H1 (cell line): ENCODE measurements at regions not wholly inside any gene's neighbourhood (a gene's known extent, or its start where the extent isn't known, plus 50 kb on each side); places are given as distances from the start of the nearest gene placed in this dataset.

Source experiments
- CTCF ChIA-PET: fragments of 300-600 bp; sonication (Branson Sonifier 250); formaldehyde crosslinking; loops from one replicate; lab custom pipeline; 2021; ENCODE audit not compliant: partially characterized antibody; lab: Charles Lee
- POLR2A ChIA-PET: fragments of 300-600 bp; sonication (Branson Sonifier 250); formaldehyde crosslinking; loops from one replicate; lab custom pipeline; 2021; ENCODE audit warnings: inconsistent platforms; ENCODE audit not compliant: partially characterized antibody; lab: Charles Lee
- DNase-seq, 2 experiments: peaks; one replicate each; pipeline versions ENCODE4 v3.0.0 to v3.0.0-alpha.2; 2010 to 2022; ENCODE audit warnings: low spot score in 2 of 2, low read depth in 1 of 2, mixed read lengths in 1 of 2
- FAIRE-seq: peaks from 2 replicates; lab custom pipeline; 2011; peaks lifted over from hg19 to GRCh38; lab: Jason Lieb, UNC
- H2AFZ ChIP-seq: 2 replicates; pipeline ENCODE4 v1.8.1; 2012; ENCODE audit warnings: low read length, inconsistent platforms
- H2AK5ac ChIP-seq: 2 replicates; pipeline ENCODE4 v1.6.1; 2013; ENCODE audit warnings: low read depth, low read length
- H2BK120ac ChIP-seq: replicated peaks from 2 replicates; pipeline ENCODE3; 2013; ENCODE audit warnings: low read depth, low read length, inconsistent platforms
- H2BK12ac ChIP-seq: 2 replicates; pipeline ENCODE4 v1.6.1; 2013; ENCODE audit warnings: low read depth, low read length
- H2BK15ac ChIP-seq: 2 replicates; pipeline ENCODE4 v1.6.1; 2013; ENCODE audit warnings: low read length
- H2BK20ac ChIP-seq: 2 replicates; pipeline ENCODE4 v1.6.1; 2013; ENCODE audit warnings: low read length
- H2BK5ac ChIP-seq: 2 replicates; pipeline ENCODE4 v1.6.1; 2013; ENCODE audit warnings: low read depth, low read length
- H3K14ac ChIP-seq: 2 replicates; pipeline ENCODE4 v1.6.1; 2013; ENCODE audit warnings: inconsistent platforms; ENCODE audit not compliant: insufficient read length
- H3K18ac ChIP-seq: 2 replicates; pipeline ENCODE4 v1.6.1; 2013; ENCODE audit warnings: low read length; ENCODE audit errors: extremely low read depth
- H3K23ac ChIP-seq: 2 replicates; pipeline ENCODE4 v1.6.1; 2013; ENCODE audit warnings: inconsistent platforms; ENCODE audit not compliant: insufficient read length
- H3K23me2 ChIP-seq: 2 replicates; pipeline ENCODE4 v1.6.1; 2013; ENCODE audit warnings: low read depth, low read length
- H3K27ac ChIP-seq: 2 replicates; pipeline ENCODE4 v1.6.1; 2011; ENCODE audit warnings: low read depth, low read length, inconsistent platforms
- H3K27me3 ChIP-seq, 4 experiments: replicated peaks in 1 of 4; 1 replicate in 1 of 4; 2 replicates in 3 of 4; pipeline versions ENCODE4 v1.6.1 to v1.8.1; 2011 to 2013; ENCODE audit warnings: low read length in 3 of 4, mild to moderate bottlenecking in 3 of 4, inconsistent platforms in 2 of 4, mixed read lengths in 2 of 4, moderate library complexity in 1 of 4; ENCODE audit not compliant: control insufficient read depth in 3 of 4, insufficient read depth in 3 of 4; ENCODE audit errors: extremely low read depth in 1 of 4
- H3K36me3 ChIP-seq, 4 experiments: 2 replicates each; pipeline versions ENCODE4 v1.6.1 to v1.8.1; 2011 to 2013; ENCODE audit warnings: mild to moderate bottlenecking in 4 of 4, low read length in 3 of 4, moderate library complexity in 2 of 4, control low read depth in 1 of 4, inconsistent platforms in 1 of 4; ENCODE audit not compliant: insufficient read depth in 4 of 4, control insufficient read depth in 2 of 4
- H3K4ac ChIP-seq: replicated peaks from 2 replicates; pipeline ENCODE3; 2013; ENCODE audit warnings: low read length, low read depth, mixed read lengths, inconsistent platforms; ENCODE audit not compliant: insufficient read length
- H3K4me1 ChIP-seq, 4 experiments: replicated peaks in 1 of 4; 1 replicate in 1 of 4; 2 replicates in 3 of 4; pipeline versions ENCODE4 v1.6.1 to v1.8.1; 2011 to 2013; ENCODE audit warnings: low read length in 3 of 4, inconsistent platforms in 2 of 4, mixed read lengths in 1 of 4; ENCODE audit not compliant: insufficient read depth in 4 of 4, control insufficient read depth in 3 of 4
- H3K4me2 ChIP-seq, 2 experiments: 2 replicates each; pipeline versions ENCODE4 v1.6.1 to v1.8.1; 2011 to 2013; ENCODE audit warnings: low read depth in 2 of 2, low read length in 2 of 2, control low read depth in 1 of 2, inconsistent platforms in 1 of 2, mild to moderate bottlenecking in 1 of 2; ENCODE audit not compliant: insufficient read depth in 1 of 2
- H3K4me3 ChIP-seq, 4 experiments: fragments of 200-600, 300-600 bp in 1 of 4; sonication (generic), shearing (Covaris generic), sonication (Bioruptor Twin) in 1 of 4; 2 replicates each; pipeline versions ENCODE4 v1.5.1 to v1.8.1; 2011 to 2016; ENCODE audit warnings: low read length in 4 of 4, low read depth in 3 of 4, control low read depth in 2 of 4, inconsistent platforms in 2 of 4, mild to moderate bottlenecking in 2 of 4, mixed read lengths in 1 of 4, moderate library complexity in 1 of 4; ENCODE audit not compliant: insufficient read depth in 2 of 4; ENCODE audit errors: extremely low read depth in 1 of 4
- H3K56ac ChIP-seq: replicated peaks from 2 replicates; pipeline ENCODE3; 2013; ENCODE audit warnings: low read depth, mild to moderate bottlenecking, mixed read lengths, low read length, inconsistent platforms; ENCODE audit not compliant: insufficient read length
- H3K79me1 ChIP-seq: 2 replicates; pipeline ENCODE4 v1.6.1; 2013; ENCODE audit warnings: low read depth, low read length, control low read depth
- H3K79me2 ChIP-seq, 2 experiments: 2 replicates each; pipeline versions ENCODE4 v1.6.1 to v1.8.1; 2012 to 2013; ENCODE audit warnings: low read length in 2 of 2, mild to moderate bottlenecking in 2 of 2, inconsistent platforms in 1 of 2; ENCODE audit not compliant: insufficient read depth in 2 of 2, control insufficient read depth in 1 of 2
- H3K9ac ChIP-seq, 4 experiments: replicated peaks in 1 of 4; 1 replicate in 1 of 4; 2 replicates in 3 of 4; pipeline versions ENCODE4 v1.6.1 to v1.8.1; 2011 to 2013; ENCODE audit warnings: low read depth in 3 of 4, low read length in 3 of 4, control low read depth in 2 of 4, mild to moderate bottlenecking in 2 of 4, moderate library complexity in 2 of 4, inconsistent platforms in 1 of 4; ENCODE audit errors: extremely low read depth in 1 of 4
- H3K9me3 ChIP-seq, 2 experiments: 2 replicates each; pipeline versions ENCODE4 v1.6.1 to v1.8.1; 2012 to 2013; ENCODE audit warnings: mild to moderate bottlenecking in 2 of 2, moderate library complexity in 2 of 2, control low read depth in 1 of 2, inconsistent platforms in 1 of 2, low read depth in 1 of 2, low read length in 1 of 2, mixed read lengths in 1 of 2; ENCODE audit not compliant: insufficient read depth in 2 of 2
- H4K20me1 ChIP-seq, 2 experiments: replicated peaks in 1 of 2; 2 replicates each; pipeline versions ENCODE3 to v1.8.1; 2011 to 2013; ENCODE audit warnings: inconsistent platforms in 2 of 2, low read length in 2 of 2, mild to moderate bottlenecking in 1 of 2; ENCODE audit not compliant: insufficient read depth in 2 of 2, control insufficient read depth in 1 of 2
- H4K5ac ChIP-seq: 2 replicates; pipeline ENCODE4 v1.6.1; 2013; ENCODE audit warnings: low read length, low read depth, mixed read lengths, inconsistent platforms; ENCODE audit not compliant: insufficient read length
- H4K8ac ChIP-seq: 2 replicates; pipeline ENCODE4 v1.8.0; 2013; ENCODE audit warnings: mild to moderate bottlenecking, moderate library complexity, low read length, inconsistent platforms; ENCODE audit not compliant: insufficient read depth; ENCODE audit errors: extremely low read depth
- H4K91ac ChIP-seq: replicated peaks from 2 replicates; pipeline ENCODE3; 2013; ENCODE audit warnings: low read length, mixed read lengths, inconsistent platforms; ENCODE audit not compliant: insufficient read length
- BACH1 ChIP-seq: IDR thresholded peaks from 2 replicates; pipeline ENCODE4 v1.6.1; 2012; ENCODE audit warnings: low read length, improper control_type of control experiment
- NANOG ChIP-seq: IDR thresholded peaks from 2 replicates; pipeline ENCODE4 v1.6.1; 2011; ENCODE audit warnings: low read length, low read depth, mild to moderate bottlenecking, inconsistent platforms; ENCODE audit not compliant: insufficient read depth, poor library complexity, severe bottlenecking
- PHF8 ChIP-seq: fragments of 200-600 bp; sonication (generic); conservative IDR thresholded peaks from 2 replicates; pipeline ENCODE4 v1.7.1; 2012; ENCODE audit warnings: low read depth, mild to moderate bottlenecking, inconsistent platforms, low read length, moderate library complexity
- POU5F1 ChIP-seq: IDR thresholded peaks from 2 replicates; pipeline ENCODE4 v1.6.1; 2011; ENCODE audit warnings: low read depth, mild to moderate bottlenecking, low read length, moderate library complexity
- RBBP5 ChIP-seq: IDR thresholded peaks from 2 replicates; pipeline ENCODE4 v1.7.1; 2012; ENCODE audit warnings: low read depth, mild to moderate bottlenecking, inconsistent platforms, low read length, moderate library complexity, borderline replicate concordance
- RFX5 ChIP-seq: IDR thresholded peaks from 2 replicates; pipeline ENCODE4 v1.6.1; 2011; ENCODE audit warnings: low read depth, low read length, improper control_type of control experiment, borderline replicate concordance
- SIX5 ChIP-seq: IDR thresholded peaks from 2 replicates; pipeline ENCODE4 v1.6.1; 2011; ENCODE audit warnings: mild to moderate bottlenecking, low read depth, low read length
- TBP ChIP-seq: IDR thresholded peaks from 2 replicates; pipeline ENCODE4 v1.6.1; 2011; ENCODE audit warnings: low read depth, low read length, improper control_type of control experiment
- YY1 ChIP-seq: IDR thresholded peaks from 2 replicates; pipeline ENCODE4 v1.6.1; 2011; ENCODE audit warnings: low read depth, mild to moderate bottlenecking, low read length
- ZNF274 ChIP-seq: IDR thresholded peaks from 2 replicates; pipeline ENCODE4 v1.7.0; 2012; ENCODE audit warnings: low read length, borderline replicate concordance; ENCODE audit errors: extremely low read depth
- WGBS, 2 experiments: shearing (Covaris generic) in 1 of 2; methylation state at CpG; one replicate each; pipeline versions ENCODE4 v1.1.6 to v1.1.7; 2013 to 2015; ENCODE audit warnings: low lambda C conversion rate in 2 of 2, mixed read lengths in 2 of 2, inconsistent platforms in 1 of 2, low coverage in 1 of 2, missing lambda C conversion rate in 1 of 2; ENCODE audit not compliant: insufficient replicate concordance in 2 of 2, insufficient coverage in 1 of 2, insufficient read length in 1 of 2; ENCODE audit errors: extremely low coverage in 1 of 2, missing lambda C conversion rate in 1 of 2; 5-methylcytosine and 5-hydroxymethylcytosine counted together

GRCh38 chr3:139264375-139264774 is 79.4 kb upstream of the MRPS22 start:
- Histone ChIP-seq H2BK12ac (no peak overlapping the region), H2AK5ac (no peak overlapping the region), H2AFZ (no peak overlapping the region), H2BK120ac (no peak overlapping the region), H3K14ac (no peak overlapping the region), H3K79me1 (no peaks in the 10 kb centered on the region), H4K5ac (no peak overlapping the region), H3K18ac (no peak overlapping the region), H4K91ac (no peak overlapping the region), H3K9ac (no peak overlapping the region), H2BK5ac (no peak overlapping the region), H3K4ac (no peak overlapping the region), H3K9me3 (peaks cover 0 to 9% of the 10 kb centered on the region in 2 experiments; a peak in 2 of 4 replicates), H3K79me2 (no peaks in the 10 kb centered on the region), H4K8ac (no peak overlapping the region), H3K27me3 (peaks cover 0 to 2% (median 0%) of the 10 kb centered on the region in 4 experiments; a peak in 2 of 7 replicates), H4K20me1 (no peaks in the 10 kb centered on the region), H3K27ac (no peak overlapping the region), H3K4me2 (no peak overlapping the region), H3K36me3 (no peaks in the 10 kb centered on the region), H2BK15ac (no peak overlapping the region), H2BK20ac (no peak overlapping the region), H3K23me2 (no peaks in the 10 kb centered on the region), H3K23ac (no peak overlapping the region), H3K56ac (no peak overlapping the region), H3K4me3 (no peak overlapping the region), H3K4me1 (peaks cover 0 to 2% (median 0%) of the 10 kb centered on the region in 4 experiments; a peak in 1 of 7 replicates)
- ChIA-PET POLR2A (no interaction called here), CTCF (interaction anchor here (1.1 to 2.4 kb wide), 2 partner anchors 14 to 244 kb away, joined by 3 to 6 read pairs; no protein-coding TSS in a partner anchor)
- FAIRE-seq (no peak), DNase-seq (peak in 1 of 2 experiments; percentile 4)
- TF ChIP-seq RFX5 (no peak), NANOG (no peak), TBP (no peak), BACH1 (no peak), SIX5 (no peak), RBBP5 (no peak), POU5F1 (no peak), YY1 (no peak), ZNF274 (no peak), PHF8 (no peak)
- 82% methylated on average over 3 of the region's 3 CpGs; no CpG with 5 or more reads in 1 of the 2 experiments for WGBS, 2 experiments
